NT2/D1 (cell line): ENCODE measurements at regions not wholly inside any gene's neighbourhood (a gene's known extent, or its start where the extent isn't known, plus 50 kb on each side); places are given as distances from the start of the nearest gene placed in this dataset.

ENCODE experiments used
- DNase-seq: peaks from one replicate; pipeline ENCODE4 v3.0.0-alpha.2; 2011; ENCODE audit warnings: low read depth, low spot score
- H3K27me3 ChIP-seq: 2 replicates; pipeline ENCODE4 v1.6.0; 2011; ENCODE audit warnings: mild to moderate bottlenecking; ENCODE audit not compliant: insufficient read length, insufficient read depth
- H3K36me3 ChIP-seq: 2 replicates; pipeline ENCODE4 v1.6.1; 2011; ENCODE audit warnings: mild to moderate bottlenecking, low read length, mixed read lengths; ENCODE audit not compliant: insufficient read depth, insufficient read length
- H3K4me1 ChIP-seq: 2 replicates; pipeline ENCODE4 v1.5.1; 2011; ENCODE audit not compliant: insufficient read depth, insufficient read length
- H3K4me3 ChIP-seq: 2 replicates; pipeline ENCODE4 v1.5.1; 2011; ENCODE audit warnings: low read depth; ENCODE audit not compliant: insufficient read length
- H3K9ac ChIP-seq: 2 replicates; pipeline ENCODE4 v1.6.0; 2011; ENCODE audit warnings: low read depth; ENCODE audit not compliant: insufficient read length
- H3K9me3 ChIP-seq: 2 replicates; pipeline ENCODE4 v1.5.1; 2011; ENCODE audit warnings: mild to moderate bottlenecking, low read length; ENCODE audit not compliant: insufficient read depth
- SUZ12 ChIP-seq: IDR thresholded peaks from 2 replicates; pipeline ENCODE4 v1.6.1; 2011; ENCODE audit not compliant: insufficient read length, insufficient read depth; ENCODE audit errors: extremely low read depth
- YY1 ChIP-seq: IDR thresholded peaks from 2 replicates; pipeline ENCODE4 v1.6.1; 2011; ENCODE audit not compliant: insufficient read length, insufficient read depth
- ZNF274 ChIP-seq: IDR thresholded peaks from 2 replicates; pipeline ENCODE4 v1.6.1; 2011; ENCODE audit warnings: mild to moderate bottlenecking, low read depth, low read length

- Histone ChIP-seq H3K9ac (no peak overlapping the region), H3K36me3 (no peaks in the 10 kb centered on the region), H3K9me3 (no peaks in the 10 kb centered on the region), H3K4me1 (no peaks in the 10 kb centered on the region), H3K4me3 (no peak overlapping the region), H3K27me3 (no peaks in the 10 kb centered on the region)
- TF ChIP-seq SUZ12 (no peak), YY1 (no peak), ZNF274 (no peak)
- no peak for DNase-seq
These were observed 133.6 kb upstream of the RET start for GRCh38 chr10:42943025-42943818.

GRCh38 chr10:42948040-42948439, 128.8 kb upstream of the RET start:
- Histone ChIP-seq H3K9me3 (no peaks in the 10 kb centered on the region), H3K4me1 (peaks cover 8% of the 10 kb centered on the region), H3K27me3 (no peaks in the 10 kb centered on the region), H3K36me3 (no peaks in the 10 kb centered on the region), H3K4me3 (no peak overlapping the region), H3K9ac (no peak overlapping the region)
- no peak for TF ChIP-seq YY1
- no peak for TF ChIP-seq SUZ12
- no peak for TF ChIP-seq ZNF274
- DNase-seq = no peak

DNA sequence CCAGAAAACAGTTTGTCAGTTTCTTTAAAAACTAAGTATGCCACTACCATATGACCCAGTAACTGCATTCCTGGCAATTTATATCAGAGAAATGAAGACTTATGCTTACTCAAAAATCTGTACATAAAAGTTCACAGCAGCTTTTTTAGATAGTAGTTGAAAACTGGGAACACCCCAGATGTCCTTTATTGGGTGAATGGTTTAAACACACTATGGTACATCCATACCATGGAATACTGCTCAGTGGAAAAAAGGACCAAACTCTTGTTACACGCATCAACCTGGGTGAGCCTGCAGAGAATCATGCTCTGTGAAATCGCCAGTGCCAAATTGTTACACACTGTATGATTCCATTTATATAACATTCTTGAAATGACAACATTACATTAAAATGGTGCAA, 127.6 kb upstream of the RET start:
- no peaks in the 10 kb centered on the region for H3K27me3 ChIP-seq
- peaks cover 9% of the 10 kb centered on the region for H3K4me1 ChIP-seq
- H3K36me3 ChIP-seq = no peaks in the 10 kb centered on the region
- no peak for DNase-seq
- no peak overlapping the region for H3K9ac ChIP-seq
- H3K4me3 ChIP-seq = no peak overlapping the region
- H3K9me3 ChIP-seq = no peaks in the 10 kb centered on the region
- no peak for TF ChIP-seq SUZ12
- TF ChIP-seq YY1 = no peak
- TF ChIP-seq ZNF274 = no peak

- H3K4me3 ChIP-seq = no peak overlapping the region
- TF ChIP-seq YY1 (no peak), ZNF274 (no peak), SUZ12 (no peak)
- no peak overlapping the region for H3K9ac ChIP-seq
- H3K4me1 ChIP-seq = peaks cover 9% of the 10 kb centered on the region
- no peaks in the 10 kb centered on the region for H3K27me3 ChIP-seq
- no peaks in the 10 kb centered on the region for H3K36me3 ChIP-seq
- DNase-seq = no peak
- no peaks in the 10 kb centered on the region for H3K9me3 ChIP-seq
These were observed 126.0 kb upstream of the RET start for GRCh38 chr10:42950606-42951485.

DNA sequence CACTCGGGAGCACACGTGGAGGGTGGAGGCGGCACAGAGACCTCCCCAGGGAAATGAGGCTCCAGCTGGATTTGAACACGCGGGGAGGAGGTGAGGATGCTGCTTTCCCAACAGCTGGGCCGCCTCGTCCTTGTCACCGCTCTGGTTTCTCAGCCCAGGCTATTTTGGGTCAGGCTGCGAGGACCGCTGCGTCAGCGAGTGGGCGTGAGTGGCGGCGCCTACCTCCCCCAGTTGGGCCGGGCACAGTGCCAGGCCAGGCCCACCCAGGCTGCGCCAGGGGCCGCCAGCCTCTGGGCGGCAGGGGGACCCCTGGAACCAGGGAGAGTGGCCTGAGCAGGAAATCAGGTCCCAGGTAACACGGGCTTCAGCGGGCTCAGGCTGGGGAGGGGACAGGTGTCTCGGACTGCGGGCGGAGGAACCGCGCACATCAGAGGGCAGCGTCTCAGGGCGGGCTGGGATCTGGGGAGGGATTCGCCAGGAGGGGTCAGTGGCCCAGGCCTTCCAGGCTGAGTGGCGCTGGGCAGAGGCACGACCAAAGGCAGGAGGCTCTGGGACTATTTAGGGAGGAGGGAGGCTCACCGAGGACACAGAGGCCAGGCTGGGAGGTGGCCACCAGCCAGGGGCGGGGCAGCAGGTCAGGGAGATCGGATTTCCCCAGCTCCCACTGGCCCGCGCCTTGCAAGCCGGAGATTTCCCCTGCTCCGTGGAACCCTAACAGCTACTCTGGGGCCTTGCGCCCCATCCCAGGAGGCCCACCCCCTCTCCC, 125.2 kb upstream of the RET start:
- TF ChIP-seq SUZ12 = no peak
- no peak for TF ChIP-seq YY1
- no peak for TF ChIP-seq ZNF274
- Histone ChIP-seq H3K27me3 (no peaks in the 10 kb centered on the region), H3K9me3 (no peaks in the 10 kb centered on the region), H3K36me3 (no peaks in the 10 kb centered on the region), H3K4me1 (peaks cover 9% of the 10 kb centered on the region), H3K9ac (peak overlapping the region; percentile 64), H3K4me3 (no peak overlapping the region)
- no peak for DNase-seq

GRCh38 chr10:42952349-42952748, 124.5 kb upstream of the RET start:
- H3K27me3 ChIP-seq = no peaks in the 10 kb centered on the region
- no peak overlapping the region for H3K4me3 ChIP-seq
- DNase-seq = peak; percentile 57
- H3K9me3 ChIP-seq = no peaks in the 10 kb centered on the region
- TF ChIP-seq ZNF274 = no peak
- no peak for TF ChIP-seq SUZ12
- no peak for TF ChIP-seq YY1
- H3K36me3 ChIP-seq = no peaks in the 10 kb centered on the region
- peaks cover 9% of the 10 kb centered on the region for H3K4me1 ChIP-seq
- peak overlapping the region; percentile 64 for H3K9ac ChIP-seq
